NCI-H82 treated with DMSO at 0.1 percent for 48 hours (cell line): ENCODE measurements at regions not wholly inside any gene's neighbourhood (a gene's known extent, or its start where the extent isn't known, plus 50 kb on each side); places are given as distances from the start of the nearest gene placed in this dataset.
A peak's percentile ranks its signal among the peaks of the same experiment; 100 is the strongest.

ENCODE experiments used
- DNase-seq: peaks from one replicate; lab custom pipeline; 2025; ENCODE audit not compliant: unreplicated experiment; lab: John Stamatoyannopoulos, UW

GRCh38 chr18:67633939-67634338, 117.4 kb upstream of the DSEL start:
- no peak for DNase-seq

- DNase-seq: no peak
Observed at GRCh38 chr18:67621906-67622305, 105.4 kb upstream of the DSEL start.

GRCh38 chr18:67621049-67621713, 104.7 kb upstream of the DSEL start:
- no peak for DNase-seq

- no peak for DNase-seq
Observed at GRCh38 chr18:67618061-67618460, 101.5 kb upstream of the DSEL start.

- no peak for DNase-seq
Observed at GRCh38 chr18:67615876-67616275, 99.4 kb upstream of the DSEL start.

GRCh38 chr18:67613731-67614130, 97.2 kb upstream of the DSEL start:
- peak; percentile 10 for DNase-seq

- no peak for DNase-seq
Observed at GRCh38 chr18:67612281-67612680, 95.8 kb upstream of the DSEL start.

GRCh38 chr18:67608615-67609273, 92.2 kb upstream of the DSEL start:
- no peak for DNase-seq

GRCh38 chr18:67608191-67608590, 91.7 kb upstream of the DSEL start:
- DNase-seq: no peak

- DNase-seq: no peak
Observed at GRCh38 chr18:67600181-67601180, 84.0 kb upstream of the DSEL start.

- DNase-seq: no peak
Observed at GRCh38 chr18:67599277-67599676, 82.8 kb upstream of the DSEL start.

GRCh38 chr18:67597759-67598158, 81.2 kb upstream of the DSEL start:
- no peak for DNase-seq

GRCh38 chr18:67596003-67596402, 79.5 kb upstream of the DSEL start:
- no peak for DNase-seq

- no peak for DNase-seq
Observed at GRCh38 chr18:67590571-67591141, 74.1 kb upstream of the DSEL start.

- no peak for DNase-seq
Observed at GRCh38 chr18:67589325-67589724, 72.8 kb upstream of the DSEL start.

GRCh38 chr18:67586101-67586500, 69.6 kb upstream of the DSEL start:
- DNase-seq: no peak

- no peak for DNase-seq
Observed at GRCh38 chr18:67583621-67584020, 67.1 kb upstream of the DSEL start.

GRCh38 chr18:67582488-67582887, 66.0 kb upstream of the DSEL start:
- DNase-seq: no peak

GRCh38 chr18:67581178-67581577, 64.7 kb upstream of the DSEL start:
- no peak for DNase-seq

- no peak for DNase-seq
Observed at GRCh38 chr18:67577386-67577785, 60.9 kb upstream of the DSEL start.

GRCh38 chr18:67574749-67575148, 58.2 kb upstream of the DSEL start:
- no peak for DNase-seq
